Stimulated activated CD4-positive, alpha-beta T cell treated with anti-CD3 and anti-CD28 coated beads, Interleukin-4, amount 100 ng/mL, for 4 hours (primary cell): ENCODE measurements at regions not wholly inside any gene's neighbourhood (a gene's known extent, or its start where the extent isn't known, plus 50 kb on each side); places are given as distances from the start of the nearest gene placed in this dataset.
A peak's percentile ranks its signal among the peaks of the same experiment; 100 is the strongest.
"Not testable (repeated sequence)": the region's sequence is repeated elsewhere in the genome, so short reads cannot be mapped to it uniquely, and the experiment has no call there.

Experiments
- DNase-seq, 2 experiments: peaks; one replicate each; pipeline ENCODE4 v3.0.0-alpha.2; 2020

GRCh38 chr9:38181232-38181631, 112.2 kb upstream of the SHB start:
- no peak for DNase-seq

GRCh38 chr9:38180656-38181055, 111.6 kb upstream of the SHB start:
- DNase-seq = no peak

GRCh38 chr9:38179965-38180364, 110.9 kb upstream of the SHB start:
- no peak for DNase-seq

GRCh38 chr9:38178237-38178636, 109.2 kb upstream of the SHB start:
- DNase-seq = no peak

- no peak for DNase-seq
These were observed 108.7 kb upstream of the SHB start for GRCh38 chr9:38177680-38178079.

GRCh38 chr9:38176251-38176650, 107.2 kb upstream of the SHB start:
- no peak for DNase-seq

- DNase-seq = no peak
These were observed 106.4 kb upstream of the SHB start for GRCh38 chr9:38175423-38175822.

- no peak for DNase-seq
These were observed 103.6 kb upstream of the SHB start for GRCh38 chr9:38172586-38172985.

- DNase-seq = no peak
These were observed 102.9 kb upstream of the SHB start for GRCh38 chr9:38171926-38172325.

- DNase-seq = no peak
These were observed 102.5 kb upstream of the SHB start for GRCh38 chr9:38171538-38171884.

GRCh38 chr9:38170763-38171537, 101.9 kb upstream of the SHB start:
- not testable (repeated sequence) for DNase-seq

GRCh38 chr9:38170155-38170554, 101.1 kb upstream of the SHB start:
- not testable (repeated sequence) for DNase-seq

GRCh38 chr9:38166501-38166900, 97.5 kb upstream of the SHB start:
- DNase-seq = no peak

- DNase-seq = no peak
These were observed 95.7 kb upstream of the SHB start for GRCh38 chr9:38164659-38165221.

- DNase-seq = no peak
These were observed 94.5 kb upstream of the SHB start for GRCh38 chr9:38163518-38163917.

GRCh38 chr9:38162332-38163211, 93.5 kb upstream of the SHB start:
- DNase-seq = no peak

GRCh38 chr9:38160613-38161215, 91.7 kb upstream of the SHB start:
- peak; percentile 27 to 57 for DNase-seq

- no peak for DNase-seq
These were observed 90.6 kb upstream of the SHB start for GRCh38 chr9:38159599-38159998.

- no peak for DNase-seq
These were observed 89.6 kb upstream of the SHB start for GRCh38 chr9:38158628-38159027.

GRCh38 chr9:38157711-38158110, 88.7 kb upstream of the SHB start:
- no peak for DNase-seq

GRCh38 chr9:38154501-38155421, 85.7 kb upstream of the SHB start:
- no peak for DNase-seq

GRCh38 chr9:38153910-38154291, 84.9 kb upstream of the SHB start:
- DNase-seq = no peak
